ENCODE measurements at regions not wholly inside any gene's neighbourhood (a gene's known extent, or its start where the extent isn't known, plus 50 kb on each side); places are given as distances from the start of the nearest gene placed in this dataset.
"Not testable (repeated sequence)": the region's sequence is repeated elsewhere in the genome, so short reads cannot be mapped to it uniquely, and the experiment has no call there.

DNA sequence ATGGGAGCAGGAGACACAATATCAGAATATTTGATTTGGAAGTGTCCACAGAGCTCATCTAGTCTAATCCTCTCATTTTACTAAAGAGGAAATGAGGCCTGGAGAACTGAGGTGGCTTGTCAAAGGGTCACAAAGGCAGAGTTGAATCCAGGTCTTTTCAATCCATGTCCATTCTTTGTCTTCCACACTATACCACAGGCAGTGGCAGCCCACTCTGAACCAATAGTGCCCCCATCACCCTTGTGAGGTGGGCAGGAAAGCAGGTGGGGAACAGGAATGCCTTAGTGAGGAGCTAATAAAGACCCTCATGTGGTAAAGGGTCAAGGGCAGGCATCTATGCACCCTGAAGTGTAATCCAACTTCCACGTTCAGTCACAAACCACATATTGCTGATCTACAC is 134.8 kb upstream of the EGLN3 start:
- FAIRE-seq, result no peak

GRCh38 chr14:34081576-34082136 is 130.8 kb upstream of the EGLN3 start:
- FAIRE-seq, result no peak

GRCh38 chr14:34081101-34081575 is 130.3 kb upstream of the EGLN3 start:
- FAIRE-seq, result no peak

- FAIRE-seq, result not testable (repeated sequence)
Measured at GRCh38 chr14:34079643-34080042, 128.8 kb upstream of the EGLN3 start.

GRCh38 chr14:34078117-34078743 is 127.4 kb upstream of the EGLN3 start:
- FAIRE-seq, result no peak

- FAIRE-seq, result no peak
Measured at GRCh38 chr14:34075826-34076225, 125.0 kb upstream of the EGLN3 start.

DNA sequence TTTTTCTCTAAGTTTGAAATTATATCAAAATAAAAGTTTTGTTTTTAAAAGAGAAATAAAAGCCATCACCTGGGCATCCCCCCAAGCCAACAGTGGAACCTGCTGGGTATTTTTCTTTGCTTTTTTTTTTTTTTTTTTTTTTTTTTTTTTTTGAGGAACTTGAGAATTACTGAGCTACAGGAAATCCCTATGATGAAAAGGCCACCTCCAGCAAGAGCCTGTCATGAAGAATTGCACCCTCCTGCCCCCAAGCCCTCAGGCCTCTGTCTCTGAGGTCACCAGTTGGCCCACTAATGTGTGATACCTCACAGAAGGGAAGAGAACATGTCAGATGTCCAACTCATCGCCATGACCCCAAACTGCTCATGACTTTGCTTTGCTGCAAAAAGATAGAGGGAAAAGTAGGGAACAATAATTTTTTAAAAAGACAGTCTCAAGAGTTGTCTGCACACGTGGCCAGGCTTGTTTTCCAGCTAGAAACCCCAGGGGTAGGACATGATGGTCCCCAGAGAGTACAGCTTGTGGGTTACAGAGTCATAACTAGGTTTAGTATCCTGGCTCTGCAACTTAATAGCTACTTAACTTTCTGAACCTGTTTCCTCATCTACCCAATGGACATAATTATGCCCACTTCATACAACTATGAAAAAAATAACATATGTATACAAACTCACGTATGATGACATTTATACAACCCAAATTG is 124.3 kb upstream of the EGLN3 start:
- FAIRE-seq, result no peak

GRCh38 chr14:34072921-34073320 is 122.0 kb upstream of the EGLN3 start:
- no peak for FAIRE-seq

DNA sequence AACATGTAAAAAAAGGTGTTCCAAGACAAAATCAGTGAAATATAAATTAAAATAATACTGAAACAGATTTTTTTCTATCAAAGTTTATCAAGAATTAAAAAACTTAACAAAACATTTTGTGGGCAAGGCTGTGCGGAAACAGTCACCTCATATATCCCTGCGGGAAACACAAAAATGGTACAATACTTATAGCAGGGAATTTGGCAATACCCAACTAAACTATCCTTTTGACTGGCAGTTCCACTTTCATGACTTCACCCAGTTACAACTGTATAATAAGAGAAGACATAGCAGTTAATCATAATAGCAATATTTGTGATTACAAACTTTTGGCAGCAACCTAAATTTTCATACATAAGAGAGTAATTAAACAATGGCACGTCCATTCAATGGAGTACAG is 121.5 kb upstream of the EGLN3 start:
- no peak for FAIRE-seq

- no peak for FAIRE-seq
Measured at GRCh38 chr14:34070917-34071407, 120.1 kb upstream of the EGLN3 start.

DNA sequence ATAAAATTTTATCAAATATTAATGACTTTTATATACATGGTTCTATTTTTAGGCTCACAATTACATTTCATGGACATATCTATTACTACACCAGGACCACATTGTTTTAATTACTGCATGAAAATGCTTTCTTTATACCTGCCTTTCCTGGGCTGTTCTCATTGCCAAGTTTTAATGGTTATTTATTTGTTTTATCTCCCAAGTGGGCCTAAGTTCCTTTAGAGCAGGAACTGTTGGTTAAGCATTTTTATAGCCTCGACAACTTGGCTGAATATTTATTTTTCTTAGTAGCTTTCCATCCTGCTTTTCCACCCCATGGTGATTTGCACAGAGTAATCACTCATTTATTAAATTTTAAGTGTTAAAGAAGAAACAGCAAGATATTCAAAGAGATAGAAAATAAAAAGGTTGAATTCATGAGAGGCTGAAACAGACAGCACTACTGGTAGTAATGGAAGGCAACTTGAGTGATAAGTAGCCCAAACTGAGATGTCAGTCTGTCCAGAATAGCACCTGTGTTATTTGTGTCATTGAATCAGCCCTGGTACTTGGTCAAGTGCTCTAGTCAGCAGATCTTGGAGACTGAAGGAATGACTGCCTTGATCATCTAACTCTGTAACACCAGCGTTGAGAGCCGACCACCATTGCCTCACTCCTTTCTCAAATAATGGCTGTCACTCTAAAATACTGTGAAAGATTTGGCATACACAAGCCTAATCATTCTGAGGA is 119.1 kb upstream of the EGLN3 start:
- no peak for FAIRE-seq

DNA sequence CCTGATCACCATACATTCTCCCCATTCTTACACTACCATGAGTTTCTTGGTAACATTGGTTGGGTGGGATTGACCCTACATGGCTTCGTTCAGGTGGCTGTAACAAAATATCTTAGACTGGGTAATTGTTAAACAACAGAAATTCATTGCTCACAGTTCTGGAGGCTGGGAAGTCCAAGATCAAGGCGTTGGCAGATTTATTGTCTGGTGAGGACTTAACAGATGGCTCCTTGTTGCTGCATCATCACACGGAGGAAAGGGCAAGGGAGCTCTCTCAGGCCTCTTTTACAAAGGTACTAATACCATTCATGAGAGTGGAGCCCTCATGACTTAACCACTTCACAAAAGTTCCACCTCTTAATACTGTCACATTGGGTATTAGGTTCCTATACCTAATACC is 116.7 kb upstream of the EGLN3 start:
- FAIRE-seq, result no peak

DNA sequence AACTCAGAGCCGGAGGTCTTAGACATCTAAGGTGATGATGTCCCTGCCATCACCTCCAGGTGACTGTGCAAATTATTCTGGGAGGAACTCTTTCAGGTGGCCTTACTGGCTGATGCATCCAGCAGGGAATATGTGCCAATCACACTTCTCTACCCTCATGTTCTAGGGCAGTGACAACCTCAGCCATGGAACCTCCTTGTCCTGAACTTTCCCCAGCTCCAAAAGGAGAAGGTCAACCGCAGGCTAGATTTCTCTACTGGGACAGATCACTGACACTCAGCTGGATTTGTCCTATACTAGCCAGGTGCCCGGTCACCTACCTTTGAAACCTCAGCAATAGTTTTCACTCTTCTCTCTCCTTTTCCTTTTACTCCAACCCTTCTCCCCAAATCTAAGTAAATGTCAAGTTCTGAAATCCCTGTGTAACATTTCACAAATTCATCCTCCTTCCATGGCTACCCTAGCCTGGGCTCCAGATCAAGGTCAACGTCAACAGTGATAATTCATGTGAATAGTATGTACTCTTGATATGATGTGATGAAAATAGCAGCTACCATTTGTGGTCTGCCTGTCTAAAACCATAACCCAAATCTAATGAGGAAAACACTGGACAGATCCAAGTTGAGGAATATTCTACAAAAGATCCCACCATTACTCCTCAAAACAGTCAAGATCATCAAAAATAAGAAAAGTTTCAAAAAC is 115.0 kb upstream of the EGLN3 start:
- FAIRE-seq, result no peak

- no peak for FAIRE-seq
Measured at GRCh38 chr14:34065236-34065635, 114.4 kb upstream of the EGLN3 start.

DNA sequence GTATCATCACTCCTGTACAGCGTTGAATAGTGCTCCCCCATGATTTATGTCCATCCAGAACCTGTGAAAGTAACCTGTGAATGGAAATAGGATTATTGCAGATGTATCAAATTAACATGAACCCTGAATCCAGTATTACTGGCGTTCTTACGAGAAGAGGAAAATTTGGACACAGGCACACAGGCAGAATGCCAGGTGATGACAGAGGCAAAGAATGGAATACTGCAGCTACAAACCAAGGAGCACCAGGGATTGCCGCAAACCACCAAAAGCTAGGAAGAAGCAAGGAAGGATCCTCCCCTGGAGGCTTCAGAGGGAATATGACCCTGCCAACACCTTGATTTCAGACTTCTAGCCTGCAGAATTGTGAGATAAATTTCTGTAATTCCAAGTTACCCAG is 113.5 kb upstream of the EGLN3 start:
- no peak for FAIRE-seq

GRCh38 chr14:34063470-34064164 is 112.7 kb upstream of the EGLN3 start:
- no peak for FAIRE-seq

DNA sequence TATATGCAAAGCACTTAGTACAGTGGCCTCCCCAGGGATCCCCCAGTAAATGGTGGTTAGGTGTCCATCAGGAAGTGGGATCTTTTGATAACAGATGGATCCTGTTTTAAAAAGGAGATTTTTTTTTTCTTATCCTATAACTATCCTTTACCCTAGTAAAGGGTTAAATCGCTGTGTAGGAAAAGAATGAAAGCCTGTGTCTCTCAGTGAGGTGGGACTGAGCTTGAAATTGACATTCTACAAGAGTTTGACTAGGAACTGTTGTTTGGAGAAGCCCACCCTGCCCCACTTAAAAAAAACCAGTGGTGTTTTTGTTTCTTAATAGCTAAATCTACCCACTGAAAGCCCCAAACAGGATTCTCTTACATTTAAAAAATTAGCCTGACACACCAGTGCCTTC is 112.2 kb upstream of the EGLN3 start:
- FAIRE-seq, result no peak

GRCh38 chr14:34062353-34062973 is 111.6 kb upstream of the EGLN3 start:
- no peak for FAIRE-seq

DNA sequence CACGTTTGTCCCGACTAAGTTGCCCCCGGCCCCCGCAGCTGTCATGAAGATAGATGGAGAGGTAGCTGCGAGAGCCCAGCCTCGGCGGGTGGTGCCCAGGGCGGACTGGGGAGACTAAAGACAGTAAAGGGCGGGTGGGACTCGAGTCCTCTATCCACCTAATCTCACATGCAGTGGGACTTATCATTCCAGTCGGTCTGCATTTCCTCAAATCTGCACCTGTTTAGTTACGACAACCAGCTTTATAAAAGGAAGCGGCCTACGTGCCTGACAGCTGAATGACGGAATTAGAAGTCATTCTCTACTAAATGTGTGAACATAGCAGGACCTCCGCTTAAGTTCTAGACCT is 109.8 kb upstream of the EGLN3 start:
- FAIRE-seq, result no peak

- no peak for FAIRE-seq
Measured at GRCh38 chr14:34059925-34060650, 109.2 kb upstream of the EGLN3 start.

Data from TTC549 (cell line).